ENCODE measurements at regions not wholly inside any gene's neighbourhood (a gene's known extent, or its start where the extent isn't known, plus 50 kb on each side); places are given as distances from the start of the nearest gene placed in this dataset.

DNA sequence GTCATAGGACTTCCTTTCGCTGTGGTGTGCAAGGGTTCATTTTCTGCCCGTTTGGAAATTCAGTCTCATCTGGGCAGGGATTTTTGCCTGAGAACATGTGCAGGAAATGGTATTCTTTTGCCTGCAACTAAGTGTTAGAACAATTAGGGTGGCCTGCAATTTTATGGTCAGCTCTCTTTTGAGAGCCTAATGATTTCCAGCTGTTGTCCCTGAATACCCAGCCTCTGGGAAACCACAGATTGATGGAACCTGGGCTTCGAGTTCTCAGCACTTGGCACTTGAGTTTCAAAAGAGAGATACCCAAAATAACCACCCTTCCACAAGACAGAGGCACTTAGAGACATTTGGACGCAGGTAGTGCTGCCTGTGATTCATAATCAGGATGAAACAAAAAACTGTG is 217.2 kb upstream of the FOXA2 start:
- no peak for DNase-seq
- H3K4me3 ChIP-seq (ENCODE audit: insufficient read depth, low read depth, low read length) = no peak overlapping the region
- H3K27me3 ChIP-seq (ENCODE audit: control insufficient read depth, insufficient read depth, low read length) = no peaks in the 10 kb centered on the region
- no peaks in the 10 kb centered on the region for H3K36me3 ChIP-seq (replicated peaks; ENCODE audit: control insufficient read depth, insufficient read depth, low read length)

DNA sequence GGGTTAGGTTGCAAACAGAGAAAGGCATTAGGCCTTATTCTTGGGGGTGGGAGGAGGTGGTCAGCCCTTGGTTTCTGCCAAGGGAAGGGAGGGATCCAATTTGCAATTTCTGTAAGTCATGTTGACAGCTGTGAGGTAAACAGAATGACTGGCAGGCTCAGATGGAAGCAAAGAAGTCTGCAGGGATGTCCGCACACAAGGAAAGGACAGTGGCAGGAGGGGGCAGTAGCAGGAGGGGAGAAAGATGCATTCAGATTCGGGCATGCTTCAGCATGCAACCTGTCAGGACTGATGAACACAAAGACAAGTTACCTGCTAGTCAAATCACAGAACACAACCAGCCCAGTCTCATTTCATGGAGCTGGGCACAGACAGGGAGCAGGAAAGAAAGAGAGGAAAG is 217.9 kb upstream of the FOXA2 start:
- H3K4me3 ChIP-seq (ENCODE audit: insufficient read depth, low read depth, low read length) = no peak overlapping the region
- no peaks in the 10 kb centered on the region for H3K27me3 ChIP-seq (ENCODE audit: control insufficient read depth, insufficient read depth, low read length)
- no peaks in the 10 kb centered on the region for H3K36me3 ChIP-seq (replicated peaks; ENCODE audit: control insufficient read depth, insufficient read depth, low read length)
- DNase-seq = no peak

DNA sequence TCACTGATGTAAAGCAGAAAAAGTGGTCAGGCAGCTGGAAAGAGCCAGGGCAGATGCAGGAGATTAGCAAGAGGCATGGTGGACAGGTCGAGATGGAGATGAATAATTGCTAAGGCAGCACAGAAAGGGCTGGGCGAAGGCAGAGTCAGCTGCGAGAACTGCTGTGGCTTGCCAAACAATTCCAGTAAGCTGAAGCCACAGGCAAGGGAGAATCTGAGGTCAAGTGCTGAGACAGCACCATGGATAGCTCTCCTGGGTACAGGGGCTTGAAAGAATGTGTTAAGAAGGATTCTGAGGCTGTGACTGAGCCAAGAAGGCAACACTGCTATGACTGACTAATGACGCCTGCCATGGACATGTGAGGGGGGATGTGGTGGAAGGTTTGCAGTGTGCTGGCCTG is 220.8 kb upstream of the FOXA2 start:
- H3K4me3 ChIP-seq (ENCODE audit: insufficient read depth, low read depth, low read length) = no peak overlapping the region
- DNase-seq = peak; percentile 32
- no peaks in the 10 kb centered on the region for H3K27me3 ChIP-seq (ENCODE audit: control insufficient read depth, insufficient read depth, low read length)
- H3K36me3 ChIP-seq (replicated peaks; ENCODE audit: control insufficient read depth, insufficient read depth, low read length) = no peaks in the 10 kb centered on the region

DNA sequence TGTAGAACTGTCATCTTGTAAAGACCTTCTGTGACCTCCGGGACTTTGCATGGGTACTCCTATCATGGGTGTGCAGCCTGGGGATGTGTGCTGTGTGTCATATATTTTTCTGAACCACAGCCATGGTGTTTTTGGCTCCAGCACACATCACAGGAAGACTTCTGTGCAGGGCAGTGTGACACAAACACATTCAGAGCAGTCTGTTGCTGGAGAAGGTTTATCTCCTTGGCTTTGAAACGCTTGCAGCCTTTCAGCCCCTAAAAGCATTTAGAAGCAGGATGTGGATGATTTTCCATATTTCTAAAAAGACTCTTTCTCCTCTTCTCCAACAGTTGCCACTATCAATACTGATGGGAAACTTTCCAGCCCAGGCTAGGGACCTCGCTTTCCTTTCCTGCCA is 221.6 kb upstream of the FOXA2 start:
- Histone ChIP-seq H3K27me3 (ENCODE audit: control insufficient read depth, insufficient read depth, low read length) (no peaks in the 10 kb centered on the region), H3K4me3 (ENCODE audit: insufficient read depth, low read depth, low read length) (no peak overlapping the region), H3K36me3 (replicated peaks; ENCODE audit: control insufficient read depth, insufficient read depth, low read length) (no peaks in the 10 kb centered on the region)
- DNase-seq = no peak

DNA sequence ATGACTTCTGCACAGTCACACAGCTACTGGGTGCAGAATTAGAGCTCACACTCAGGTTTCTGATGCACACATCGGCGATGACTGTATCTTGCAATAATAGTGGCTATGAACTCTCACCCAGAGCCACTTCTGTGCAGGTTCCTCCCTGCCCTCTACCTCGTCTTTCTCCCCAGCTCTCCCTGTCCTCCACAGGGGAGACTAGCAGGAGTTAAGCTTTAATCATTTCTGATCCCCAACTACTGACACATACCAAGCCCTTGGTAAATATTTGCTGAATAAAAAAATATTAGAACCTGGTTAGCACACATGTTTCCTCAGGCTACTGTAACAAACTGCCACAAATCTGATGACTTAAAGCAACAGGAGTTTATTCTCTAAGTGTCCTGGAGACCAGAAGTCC is 222.7 kb upstream of the FOXA2 start:
- no peaks in the 10 kb centered on the region for H3K36me3 ChIP-seq (replicated peaks; ENCODE audit: control insufficient read depth, insufficient read depth, low read length)
- DNase-seq = no peak
- no peaks in the 10 kb centered on the region for H3K27me3 ChIP-seq (ENCODE audit: control insufficient read depth, insufficient read depth, low read length)
- no peak overlapping the region for H3K4me3 ChIP-seq (ENCODE audit: insufficient read depth, low read depth, low read length)

DNA sequence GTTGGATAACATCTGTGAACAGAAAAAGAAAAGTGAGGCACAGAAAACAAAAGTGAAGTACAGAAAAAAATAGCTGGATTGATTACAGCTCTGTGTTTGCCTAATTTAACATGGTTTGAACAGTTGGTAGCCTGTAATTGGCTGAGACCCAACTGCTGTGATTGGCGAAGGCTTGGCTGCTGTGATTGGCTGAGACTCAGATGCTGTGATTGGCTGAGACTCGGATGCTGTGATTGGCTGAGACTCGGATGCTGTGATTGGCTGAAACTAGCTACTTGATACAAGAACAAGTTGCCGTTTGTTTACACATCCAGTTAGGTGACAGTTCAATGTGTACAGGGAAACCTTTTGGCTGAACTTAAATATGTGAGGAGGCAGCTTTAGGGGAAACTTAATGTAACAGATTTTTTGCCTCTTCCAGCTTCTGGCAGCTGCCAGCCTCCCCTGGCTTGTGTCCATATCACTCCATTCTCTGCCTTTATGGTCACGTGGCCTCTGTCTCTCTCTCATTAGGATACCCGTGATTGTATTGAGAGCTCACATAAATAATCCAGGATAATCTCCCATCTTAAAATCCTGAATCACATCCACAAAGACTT is 223.4 kb upstream of the FOXA2 start:
- no peaks in the 10 kb centered on the region for H3K27me3 ChIP-seq (ENCODE audit: control insufficient read depth, insufficient read depth, low read length)
- H3K36me3 ChIP-seq (replicated peaks; ENCODE audit: control insufficient read depth, insufficient read depth, low read length) = no peaks in the 10 kb centered on the region
- H3K4me3 ChIP-seq (ENCODE audit: insufficient read depth, low read depth, low read length) = no peak overlapping the region
- no peak for DNase-seq

DNA sequence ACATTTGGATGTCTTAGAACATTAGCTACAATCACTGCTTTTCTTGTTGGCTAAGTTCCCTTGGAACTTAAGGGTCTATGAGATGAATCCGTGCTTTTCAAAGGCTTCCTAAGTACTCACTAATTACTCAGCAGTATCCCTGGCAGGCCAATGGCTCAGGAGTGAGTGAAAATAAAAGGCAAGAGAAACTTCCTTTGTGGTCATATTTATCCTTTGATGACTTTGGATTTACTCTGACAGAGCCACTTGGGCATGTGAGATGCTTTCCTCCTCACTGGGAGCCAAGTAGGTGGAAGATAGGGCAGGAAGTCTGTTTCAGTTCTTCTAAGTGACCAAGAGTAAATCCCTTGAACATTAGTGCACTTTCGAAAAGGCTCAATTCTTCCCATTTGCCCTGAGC is 224.3 kb upstream of the FOXA2 start:
- Histone ChIP-seq H3K4me3 (ENCODE audit: insufficient read depth, low read depth, low read length) (no peak overlapping the region), H3K36me3 (replicated peaks; ENCODE audit: control insufficient read depth, insufficient read depth, low read length) (no peaks in the 10 kb centered on the region), H3K27me3 (ENCODE audit: control insufficient read depth, insufficient read depth, low read length) (no peaks in the 10 kb centered on the region)
- no peak for DNase-seq

DNA sequence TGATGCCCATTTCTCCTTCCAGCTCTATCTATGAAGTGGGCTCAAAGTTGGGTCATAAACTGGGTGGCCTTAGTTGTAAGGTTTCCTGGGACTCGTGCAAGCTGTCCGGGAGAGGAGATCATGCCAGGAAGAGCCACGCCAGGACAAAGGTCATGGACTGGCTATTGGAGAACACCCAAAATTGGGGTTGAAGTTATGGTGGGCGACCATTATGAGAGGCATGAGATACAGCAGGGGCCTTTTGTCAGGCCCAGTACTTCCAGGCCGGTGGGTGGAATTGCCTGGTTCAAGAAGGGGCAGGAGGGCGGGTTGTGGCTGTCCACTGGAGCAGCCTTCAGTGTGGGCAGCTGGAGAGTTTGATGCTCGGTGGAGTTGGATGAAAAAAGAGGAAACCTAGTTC is 225.1 kb upstream of the SSTR4 start:
- Histone ChIP-seq H3K36me3 (replicated peaks; ENCODE audit: control insufficient read depth, insufficient read depth, low read length) (no peaks in the 10 kb centered on the region), H3K27me3 (ENCODE audit: control insufficient read depth, insufficient read depth, low read length) (no peaks in the 10 kb centered on the region; the same call in 1 of the 2 replicates), H3K4me3 (ENCODE audit: insufficient read depth, low read depth, low read length) (no peak overlapping the region)
- no peak for DNase-seq

DNA sequence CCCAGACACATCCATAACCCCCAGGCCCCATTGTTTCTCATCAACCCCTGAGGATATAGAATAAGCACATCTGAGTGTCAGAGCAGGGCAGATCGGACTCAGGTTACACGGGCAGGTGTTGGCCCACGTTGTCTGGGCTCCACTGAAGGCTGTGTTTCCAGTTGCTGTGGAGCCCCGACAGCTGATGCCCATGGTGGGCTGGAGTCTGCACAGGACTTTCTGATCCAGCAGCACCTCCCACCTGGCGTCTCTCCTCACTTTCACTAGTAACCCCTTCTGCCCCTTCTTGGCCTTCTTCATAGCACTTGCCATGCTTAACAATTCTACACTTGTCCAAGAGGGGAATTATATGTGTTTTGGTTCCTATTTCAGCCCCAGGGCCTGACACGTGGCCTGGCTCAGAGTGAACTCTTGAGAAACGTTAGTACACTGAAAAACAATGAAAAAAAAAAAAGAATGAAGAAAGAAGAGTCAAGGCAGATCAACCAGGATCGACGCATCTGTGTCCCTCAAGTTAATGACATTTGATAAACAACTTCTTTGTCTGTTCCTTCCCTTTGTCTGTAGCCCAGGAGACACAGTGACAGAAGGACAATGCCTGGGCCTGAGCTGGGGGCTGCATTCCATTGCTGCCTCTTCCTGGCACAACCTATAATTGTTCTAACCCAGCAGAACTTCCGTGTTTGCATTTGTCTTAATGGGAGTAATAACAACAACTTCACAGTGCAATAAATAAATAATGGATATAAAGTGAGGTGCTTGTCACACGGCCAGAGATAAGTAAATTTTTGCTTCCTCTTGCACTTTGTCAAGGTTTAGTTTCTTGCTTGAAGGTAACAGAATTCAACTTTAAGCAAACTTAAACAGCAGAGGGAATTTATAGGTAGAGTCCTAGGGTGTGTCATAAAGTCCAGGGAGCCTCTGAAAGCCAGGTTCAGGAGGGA is 224.2 kb upstream of the SSTR4 start:
- no peaks in the 10 kb centered on the region; the same call in 1 of the 2 replicates for H3K27me3 ChIP-seq (ENCODE audit: control insufficient read depth, insufficient read depth, low read length)
- no peak for DNase-seq
- no peaks in the 10 kb centered on the region for H3K36me3 ChIP-seq (replicated peaks; ENCODE audit: control insufficient read depth, insufficient read depth, low read length)
- H3K4me3 ChIP-seq (ENCODE audit: insufficient read depth, low read depth, low read length) = no peak overlapping the region

DNA sequence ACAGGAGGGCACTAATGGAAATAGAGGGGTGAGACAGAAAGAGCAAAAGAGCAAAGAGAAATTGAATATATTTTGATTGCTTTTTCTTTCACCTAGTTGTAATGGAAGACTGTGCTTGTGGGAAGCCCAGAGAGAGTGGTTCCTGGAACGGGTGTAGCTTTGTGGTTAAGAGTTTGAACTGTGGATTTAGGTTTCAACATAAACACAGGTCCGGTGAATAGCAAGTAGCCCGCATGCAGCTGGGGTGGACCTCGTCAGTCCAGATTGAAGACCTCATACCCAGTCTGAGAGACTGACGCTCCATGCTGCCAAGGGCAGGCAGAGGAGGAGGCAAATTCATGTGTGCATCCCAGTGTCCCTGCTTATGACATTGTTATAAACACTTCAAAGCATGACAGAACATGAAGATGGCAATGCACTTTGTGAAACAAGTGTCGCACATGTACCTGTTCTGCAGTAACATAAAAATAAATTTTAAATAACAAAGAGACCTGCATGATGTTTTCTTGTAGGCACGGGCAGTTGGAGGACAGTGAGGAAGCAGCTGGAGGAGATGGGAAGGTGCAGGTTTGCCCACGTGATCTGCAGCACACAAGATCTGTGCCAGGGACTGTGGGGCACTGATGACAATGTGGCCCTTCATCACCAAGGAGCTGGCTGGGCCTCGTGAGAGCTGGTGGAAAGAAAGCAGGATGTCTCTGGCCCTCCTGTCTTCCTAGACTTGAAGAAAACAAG is 220.5 kb upstream of the SSTR4 start:
- H3K27me3 ChIP-seq (ENCODE audit: control insufficient read depth, insufficient read depth, low read length) = no peaks in the 10 kb centered on the region; the same call in 1 of the 2 replicates
- no peak for DNase-seq
- H3K36me3 ChIP-seq (replicated peaks; ENCODE audit: control insufficient read depth, insufficient read depth, low read length) = no peaks in the 10 kb centered on the region
- H3K4me3 ChIP-seq (ENCODE audit: insufficient read depth, low read depth, low read length) = no peak overlapping the region

DNA sequence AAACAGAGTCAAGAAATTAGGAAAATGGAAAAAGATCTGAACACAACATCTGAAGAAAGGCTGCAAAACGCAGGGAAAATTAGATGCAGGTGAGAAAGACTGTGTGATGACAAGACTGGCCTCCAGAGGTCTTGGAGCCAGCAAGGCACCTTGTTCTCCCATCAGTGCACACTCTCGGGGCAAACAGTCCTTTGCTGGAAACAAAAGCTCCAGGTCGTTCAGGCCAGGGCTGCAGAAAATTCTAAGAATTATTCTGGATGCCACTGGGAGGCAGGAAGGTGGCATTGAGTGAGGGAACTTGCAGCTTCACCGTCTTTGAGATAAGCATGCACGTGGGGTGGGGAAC is 219.9 kb upstream of the SSTR4 start:
- DNase-seq = no peak
- Histone ChIP-seq H3K36me3 (replicated peaks; ENCODE audit: control insufficient read depth, insufficient read depth, low read length) (no peaks in the 10 kb centered on the region), H3K4me3 (ENCODE audit: insufficient read depth, low read depth, low read length) (no peak overlapping the region), H3K27me3 (ENCODE audit: control insufficient read depth, insufficient read depth, low read length) (no peaks in the 10 kb centered on the region; the same call in 1 of the 2 replicates)

DNA sequence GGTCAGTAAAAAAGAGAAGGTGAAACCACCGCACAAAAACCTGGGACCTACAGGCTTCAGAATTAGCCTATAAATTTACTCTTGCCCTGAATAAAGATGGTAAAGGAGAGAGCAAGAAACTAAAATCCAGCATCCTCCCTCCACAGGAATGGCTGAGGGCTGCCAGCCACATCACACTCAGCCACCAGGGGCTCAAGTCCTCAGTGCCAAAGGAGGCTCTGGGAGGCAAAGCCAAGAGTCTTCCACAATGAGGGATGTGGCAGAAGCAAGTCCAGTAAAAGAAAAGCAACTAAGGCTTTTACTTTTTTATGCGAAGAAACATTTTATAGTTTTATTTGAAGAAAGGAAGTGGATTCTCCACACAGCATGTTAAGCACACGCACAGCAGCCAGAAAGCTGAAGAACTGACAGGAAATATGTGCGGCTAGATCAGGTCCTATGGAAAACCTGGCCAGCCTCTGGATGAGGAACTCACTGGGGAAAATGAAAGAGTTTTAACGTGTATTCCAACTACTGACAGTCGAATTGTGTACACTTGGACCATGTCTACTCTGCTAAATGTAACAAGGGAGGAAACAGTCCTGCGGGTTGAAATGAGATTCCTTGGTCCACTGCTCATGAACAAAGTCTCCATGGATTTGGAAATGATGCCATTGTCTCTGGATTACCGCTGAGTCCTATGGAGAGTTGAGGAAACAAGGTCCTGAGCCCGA is 219.4 kb upstream of the SSTR4 start:
- DNase-seq = peak; percentile 50
- Histone ChIP-seq H3K36me3 (replicated peaks; ENCODE audit: control insufficient read depth, insufficient read depth, low read length) (no peaks in the 10 kb centered on the region), H3K27me3 (ENCODE audit: control insufficient read depth, insufficient read depth, low read length) (no peaks in the 10 kb centered on the region; the same call in 1 of the 2 replicates), H3K4me3 (ENCODE audit: insufficient read depth, low read depth, low read length) (no peak overlapping the region)

DNA sequence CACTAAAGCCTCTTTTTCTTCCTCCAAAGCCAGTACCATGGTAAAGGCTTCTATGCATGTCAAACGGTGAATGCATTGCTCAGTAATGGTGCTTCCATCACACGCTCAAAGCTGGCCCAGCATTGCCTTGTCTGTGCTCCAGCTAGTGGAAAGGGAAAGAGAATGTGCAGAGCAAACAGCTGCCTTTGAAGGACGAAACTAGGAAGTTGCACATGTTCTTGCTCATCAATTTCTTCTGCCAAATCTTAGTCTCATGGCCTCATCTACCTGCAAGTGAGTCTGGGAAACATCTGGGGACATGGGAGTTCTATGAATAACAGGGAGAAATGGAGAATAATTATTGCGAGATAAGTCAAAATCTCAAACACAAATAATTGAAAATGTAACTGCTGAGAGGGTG is 216.5 kb upstream of the SSTR4 start:
- no peak for DNase-seq
- Histone ChIP-seq H3K36me3 (replicated peaks; ENCODE audit: control insufficient read depth, insufficient read depth, low read length) (no peaks in the 10 kb centered on the region), H3K4me3 (ENCODE audit: insufficient read depth, low read depth, low read length) (no peak overlapping the region), H3K27me3 (ENCODE audit: control insufficient read depth, insufficient read depth, low read length) (no peaks in the 10 kb centered on the region; the same call in 1 of the 2 replicates)

DNA sequence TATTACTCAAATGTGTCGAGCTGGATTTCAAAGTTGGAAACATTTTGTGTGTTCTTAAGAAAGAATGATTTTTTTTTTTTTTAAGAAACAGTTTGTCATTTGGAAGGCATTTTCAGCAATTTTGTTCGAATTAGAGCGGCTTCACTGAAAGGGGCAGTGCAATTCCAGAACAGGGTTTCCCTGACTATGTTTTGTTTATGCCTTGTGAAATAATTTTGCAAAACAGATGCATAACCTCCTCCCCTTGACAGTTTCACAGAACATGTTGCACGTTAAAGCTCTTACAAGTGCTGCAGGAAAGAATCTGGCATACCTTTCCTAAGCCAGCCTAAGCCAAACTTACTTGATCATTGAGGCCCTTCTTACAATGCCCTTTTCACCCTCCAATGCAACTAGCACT is 216.0 kb upstream of the SSTR4 start:
- Histone ChIP-seq H3K4me3 (ENCODE audit: insufficient read depth, low read depth, low read length) (no peak overlapping the region), H3K27me3 (ENCODE audit: control insufficient read depth, insufficient read depth, low read length) (no peaks in the 10 kb centered on the region; the same call in 1 of the 2 replicates), H3K36me3 (replicated peaks; ENCODE audit: control insufficient read depth, insufficient read depth, low read length) (no peaks in the 10 kb centered on the region)
- no peak for DNase-seq

All from H7 (cell line).